ENCODE measurements at regions not wholly inside any gene's neighbourhood (a gene's known extent, or its start where the extent isn't known, plus 50 kb on each side); places are given as distances from the start of the nearest gene placed in this dataset.

GRCh38 chr5:68384936-68385594 is 169.5 kb downstream of the PIK3R1 start:
- no peak for DNase-seq (ENCODE audit: low read depth)
- TF ChIP-seq POLR2A (IDR thresholded peaks at IDR 0.05; ENCODE audit: extremely low read depth, insufficient read length): no peak
- TF ChIP-seq MYC (IDR thresholded peaks at IDR 0.05; ENCODE audit: low read depth, low read length): no peak
- TF ChIP-seq MAX (IDR thresholded peaks at IDR 0.05; ENCODE audit: low read depth, low read length): no peak
- H3K4me3 ChIP-seq (ENCODE audit: low read depth, low read length): no peak overlapping the region

- no peak for DNase-seq (ENCODE audit: low read depth)
- TF ChIP-seq POLR2A (IDR thresholded peaks at IDR 0.05; ENCODE audit: extremely low read depth, insufficient read length) (no peak), MYC (IDR thresholded peaks at IDR 0.05; ENCODE audit: low read depth, low read length) (no peak), MAX (IDR thresholded peaks at IDR 0.05; ENCODE audit: low read depth, low read length) (no peak)
- TF ChIP-seq, protein P1, sequence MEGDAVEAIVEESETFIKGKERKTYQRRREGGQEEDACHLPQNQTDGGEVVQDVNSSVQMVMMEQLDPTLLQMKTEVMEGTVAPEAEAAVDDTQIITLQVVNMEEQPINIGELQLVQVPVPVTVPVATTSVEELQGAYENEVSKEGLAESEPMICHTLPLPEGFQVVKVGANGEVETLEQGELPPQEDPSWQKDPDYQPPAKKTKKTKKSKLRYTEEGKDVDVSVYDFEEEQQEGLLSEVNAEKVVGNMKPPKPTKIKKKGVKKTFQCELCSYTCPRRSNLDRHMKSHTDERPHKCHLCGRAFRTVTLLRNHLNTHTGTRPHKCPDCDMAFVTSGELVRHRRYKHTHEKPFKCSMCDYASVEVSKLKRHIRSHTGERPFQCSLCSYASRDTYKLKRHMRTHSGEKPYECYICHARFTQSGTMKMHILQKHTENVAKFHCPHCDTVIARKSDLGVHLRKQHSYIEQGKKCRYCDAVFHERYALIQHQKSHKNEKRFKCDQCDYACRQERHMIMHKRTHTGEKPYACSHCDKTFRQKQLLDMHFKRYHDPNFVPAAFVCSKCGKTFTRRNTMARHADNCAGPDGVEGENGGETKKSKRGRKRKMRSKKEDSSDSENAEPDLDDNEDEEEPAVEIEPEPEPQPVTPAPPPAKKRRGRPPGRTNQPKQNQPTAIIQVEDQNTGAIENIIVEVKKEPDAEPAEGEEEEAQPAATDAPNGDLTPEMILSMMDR (IDR thresholded peaks at IDR 0.05; ENCODE audit: low read depth, low read length): no peak
- no peak overlapping the region for H3K4me3 ChIP-seq (ENCODE audit: low read depth, low read length)
Observed at GRCh38 chr5:68385936-68386335, 170.4 kb downstream of the PIK3R1 start.

GRCh38 chr5:68387074-68387796 is 171.7 kb downstream of the PIK3R1 start:
- DNase-seq (ENCODE audit: low read depth): no peak
- no peak overlapping the region for H3K4me3 ChIP-seq (ENCODE audit: low read depth, low read length)
- TF ChIP-seq MYC (IDR thresholded peaks at IDR 0.05; ENCODE audit: low read depth, low read length): no peak
- TF ChIP-seq MAX (IDR thresholded peaks at IDR 0.05; ENCODE audit: low read depth, low read length): no peak
- TF ChIP-seq POLR2A (IDR thresholded peaks at IDR 0.05; ENCODE audit: extremely low read depth, insufficient read length): no peak
- TF ChIP-seq, protein P1 (IDR thresholded peaks at IDR 0.05; ENCODE audit: low read depth, low read length): no peak

GRCh38 chr5:68389618-68390017 is 174.1 kb downstream of the PIK3R1 start:
- DNase-seq (ENCODE audit: low read depth): no peak
- TF ChIP-seq POLR2A (IDR thresholded peaks at IDR 0.05; ENCODE audit: extremely low read depth, insufficient read length): no peak
- TF ChIP-seq MAX (IDR thresholded peaks at IDR 0.05; ENCODE audit: low read depth, low read length): no peak
- TF ChIP-seq, protein P1 (IDR thresholded peaks at IDR 0.05; ENCODE audit: low read depth, low read length): no peak
- TF ChIP-seq MYC (IDR thresholded peaks at IDR 0.05; ENCODE audit: low read depth, low read length): no peak
- H3K4me3 ChIP-seq (ENCODE audit: low read depth, low read length): no peak overlapping the region

- no peak for DNase-seq (ENCODE audit: low read depth)
Observed at GRCh38 chr5:68392617-68393016, 177.1 kb downstream of the PIK3R1 start.

DNA sequence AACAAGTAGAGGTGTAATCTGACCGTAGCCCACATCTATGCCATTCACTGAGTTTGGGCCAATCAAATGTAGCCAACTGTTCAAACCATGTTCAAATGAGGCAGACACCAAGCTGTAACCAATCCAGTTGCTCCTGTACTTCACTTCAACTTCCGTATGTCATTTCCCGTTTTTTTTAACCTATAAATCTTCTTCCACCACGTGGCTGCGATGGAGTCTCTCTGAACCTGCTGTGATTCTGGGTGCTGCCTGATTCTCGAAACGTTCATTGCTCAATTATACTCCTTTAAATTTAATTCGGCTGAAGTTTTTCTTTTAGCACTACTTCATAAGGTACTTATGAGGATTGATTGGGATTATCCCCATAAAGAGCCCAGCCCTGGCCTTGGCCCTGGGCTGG is 179.7 kb downstream of the PIK3R1 start:
- DNase-seq (ENCODE audit: low read depth): no peak
- no peak overlapping the region for H3K4me3 ChIP-seq (ENCODE audit: low read depth, low read length)
- TF ChIP-seq MYC (IDR thresholded peaks at IDR 0.05; ENCODE audit: low read depth, low read length): no peak
- no peak for TF ChIP-seq POLR2A (IDR thresholded peaks at IDR 0.05; ENCODE audit: extremely low read depth, insufficient read length)
- TF ChIP-seq, protein P1 (IDR thresholded peaks at IDR 0.05; ENCODE audit: low read depth, low read length): no peak
- no peak for TF ChIP-seq MAX (IDR thresholded peaks at IDR 0.05; ENCODE audit: low read depth, low read length)

More at GRCh38 chr5:68392617-68393016, 177.1 kb downstream of the PIK3R1 start:
- TF ChIP-seq MYC (IDR thresholded peaks at IDR 0.05; ENCODE audit: low read depth, low read length): no peak
- TF ChIP-seq, protein P1 (IDR thresholded peaks at IDR 0.05; ENCODE audit: low read depth, low read length): no peak
- no peak overlapping the region for H3K4me3 ChIP-seq (ENCODE audit: low read depth, low read length)
